ENCODE measurements at regions not wholly inside any gene's neighbourhood (a gene's known extent, or its start where the extent isn't known, plus 50 kb on each side); places are given as distances from the start of the nearest gene placed in this dataset.
"Not testable (repeated sequence)": the region's sequence is repeated elsewhere in the genome, so short reads cannot be mapped to it uniquely, and the experiment has no call there.

GRCh38 chr12:9342614-9343353 lies 134.6 kb upstream of the PZP start:
- no peak overlapping the region for H3K4me3 ChIP-seq (replicated peaks; ENCODE audit: low read depth, low read length)
- TF ChIP-seq, protein P1, sequence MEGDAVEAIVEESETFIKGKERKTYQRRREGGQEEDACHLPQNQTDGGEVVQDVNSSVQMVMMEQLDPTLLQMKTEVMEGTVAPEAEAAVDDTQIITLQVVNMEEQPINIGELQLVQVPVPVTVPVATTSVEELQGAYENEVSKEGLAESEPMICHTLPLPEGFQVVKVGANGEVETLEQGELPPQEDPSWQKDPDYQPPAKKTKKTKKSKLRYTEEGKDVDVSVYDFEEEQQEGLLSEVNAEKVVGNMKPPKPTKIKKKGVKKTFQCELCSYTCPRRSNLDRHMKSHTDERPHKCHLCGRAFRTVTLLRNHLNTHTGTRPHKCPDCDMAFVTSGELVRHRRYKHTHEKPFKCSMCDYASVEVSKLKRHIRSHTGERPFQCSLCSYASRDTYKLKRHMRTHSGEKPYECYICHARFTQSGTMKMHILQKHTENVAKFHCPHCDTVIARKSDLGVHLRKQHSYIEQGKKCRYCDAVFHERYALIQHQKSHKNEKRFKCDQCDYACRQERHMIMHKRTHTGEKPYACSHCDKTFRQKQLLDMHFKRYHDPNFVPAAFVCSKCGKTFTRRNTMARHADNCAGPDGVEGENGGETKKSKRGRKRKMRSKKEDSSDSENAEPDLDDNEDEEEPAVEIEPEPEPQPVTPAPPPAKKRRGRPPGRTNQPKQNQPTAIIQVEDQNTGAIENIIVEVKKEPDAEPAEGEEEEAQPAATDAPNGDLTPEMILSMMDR (IDR thresholded peaks at IDR 0.05; ENCODE audit: low read depth, low read length, missing control alignments) = no peak
- no peak for DNase-seq (ENCODE audit: extremely low read depth, low read depth)

- no peak overlapping the region for H3K4me3 ChIP-seq (replicated peaks; ENCODE audit: low read depth, low read length)
- DNase-seq (ENCODE audit: extremely low read depth, low read depth) = no peak
- TF ChIP-seq, protein P1 (IDR thresholded peaks at IDR 0.05; ENCODE audit: low read depth, low read length, missing control alignments) = no peak
Measured at GRCh38 chr12:9341260-9341585, 133.0 kb upstream of the PZP start.

DNA sequence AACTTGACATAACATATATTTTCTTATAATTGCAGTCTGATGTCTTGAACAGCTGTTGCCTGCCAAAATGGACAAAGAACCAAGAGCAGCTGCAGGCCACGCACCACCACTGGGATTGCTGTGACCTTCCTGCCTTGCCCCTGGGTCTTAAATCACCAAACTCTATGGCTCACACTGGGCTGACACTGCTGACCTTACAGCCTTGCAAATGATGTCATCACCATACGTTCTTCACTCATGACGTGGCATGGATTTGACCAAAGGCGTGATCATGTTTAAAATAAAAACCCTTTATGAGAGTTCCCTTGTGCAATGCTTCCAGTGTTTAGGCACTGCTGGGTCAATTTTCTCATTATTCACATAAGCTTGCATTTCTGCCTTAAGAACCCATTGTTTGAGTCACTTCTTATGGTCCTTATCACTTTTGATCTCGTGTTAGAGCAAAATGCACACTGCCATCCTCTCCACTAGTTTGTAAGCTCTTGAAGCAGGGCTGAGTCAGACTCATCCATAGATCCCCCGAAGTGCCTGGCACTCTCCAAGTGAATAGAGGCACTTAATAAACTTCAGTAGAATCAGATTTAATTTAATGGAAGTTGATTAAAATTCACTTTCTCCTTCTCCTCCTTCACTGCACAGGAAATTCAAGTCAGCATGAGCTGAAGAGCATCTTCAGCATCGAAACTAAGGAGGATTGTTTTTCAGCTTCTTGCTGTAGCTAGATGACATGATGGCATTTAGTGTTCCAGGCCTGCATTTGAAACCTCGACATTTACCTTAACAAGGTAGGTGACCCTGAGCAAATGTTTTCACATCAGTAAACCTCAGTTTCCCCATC lies 132.4 kb upstream of the PZP start:
- TF ChIP-seq, protein P1 (IDR thresholded peaks at IDR 0.05; ENCODE audit: low read depth, low read length, missing control alignments) = no peak
- peak; percentile 54 for DNase-seq (ENCODE audit: extremely low read depth, low read depth)
- no peak overlapping the region for H3K4me3 ChIP-seq (replicated peaks; ENCODE audit: low read depth, low read length)

DNA sequence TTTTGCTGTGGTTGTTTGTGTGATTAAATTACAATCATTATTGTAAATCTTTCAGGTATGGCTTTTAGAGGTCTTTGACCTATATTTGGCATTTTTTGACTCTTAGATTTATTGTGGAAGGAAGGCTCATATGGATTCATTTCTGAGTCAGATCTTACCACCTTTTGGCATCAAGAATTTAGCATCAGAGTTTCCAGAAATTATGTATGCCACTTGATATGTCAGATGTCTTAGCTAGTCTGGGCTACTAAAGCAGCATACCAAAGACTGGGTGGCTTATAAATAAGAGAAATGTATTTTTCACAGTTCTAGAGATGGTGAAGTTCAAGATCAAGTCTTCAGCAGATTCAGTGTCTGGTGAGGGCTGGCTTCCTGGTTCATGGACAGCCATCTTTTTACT lies 129.5 kb upstream of the PZP start:
- TF ChIP-seq, protein P1 (IDR thresholded peaks at IDR 0.05; ENCODE audit: low read depth, low read length, missing control alignments) = no peak
- H3K4me3 ChIP-seq (replicated peaks; ENCODE audit: low read depth, low read length) = no peak overlapping the region
- DNase-seq (ENCODE audit: extremely low read depth, low read depth) = no peak

- not testable (repeated sequence) for H3K4me3 ChIP-seq (replicated peaks; ENCODE audit: low read depth, low read length); DNase-seq (ENCODE audit: extremely low read depth, low read depth)
Measured at GRCh38 chr12:9336375-9337011, 128.3 kb upstream of the PZP start.

GRCh38 chr12:9335867-9336266 lies 127.7 kb upstream of the PZP start:
- DNase-seq (ENCODE audit: extremely low read depth, low read depth) = no peak
- TF ChIP-seq, protein P1 (IDR thresholded peaks at IDR 0.05; ENCODE audit: low read depth, low read length, missing control alignments) = no peak

DNA sequence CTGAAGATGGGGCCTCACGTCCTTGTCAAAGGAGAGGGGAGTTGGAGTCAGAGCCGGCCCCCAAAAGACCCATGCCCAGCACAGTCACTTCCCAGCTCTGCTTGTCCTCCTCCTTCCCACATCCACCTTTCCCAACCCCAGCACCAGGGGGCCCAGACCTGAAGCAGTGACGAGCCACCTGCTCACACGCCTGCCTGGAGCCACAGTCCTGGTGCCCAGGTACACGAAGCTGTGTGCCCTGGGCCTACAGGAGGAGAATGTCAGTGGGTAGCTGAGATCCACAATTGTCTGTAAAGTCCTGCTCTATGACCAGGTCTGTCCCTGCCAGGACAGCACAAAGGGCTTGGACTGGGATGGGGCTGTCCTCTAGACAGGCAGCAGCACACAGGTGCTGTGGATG lies 126.8 kb upstream of the PZP start:
- no peak for DNase-seq (ENCODE audit: extremely low read depth, low read depth)
- H3K4me3 ChIP-seq (replicated peaks; ENCODE audit: low read depth, low read length) = no peak overlapping the region
- TF ChIP-seq, protein P1 (IDR thresholded peaks at IDR 0.05; ENCODE audit: low read depth, low read length, missing control alignments) = no peak

More at GRCh38 chr12:9335867-9336266, 127.7 kb upstream of the PZP start:
- H3K4me3 ChIP-seq (replicated peaks; ENCODE audit: low read depth, low read length) = no peak overlapping the region
